Vagina (tissue), 2 donors: ENCODE measurements at regions not wholly inside any gene's neighbourhood (a gene's known extent, or its start where the extent isn't known, plus 50 kb on each side); places are given as distances from the start of the nearest gene placed in this dataset.

Experiments used
- DNase-seq, 2 donors: peaks; one replicate each; pipeline ENCODE4 v3.0.0-alpha.2; 2017; ENCODE audit errors: extremely low spot score in 2 of 2
- H3K27ac ChIP-seq: fragments of 200-600 bp; sonication (generic); one replicate; pipeline ENCODE4 v1.5.1; 2019
- H3K27me3 ChIP-seq: fragments of 200-600 bp; sonication (generic); one replicate; pipeline ENCODE4 v1.5.1; 2019
- H3K36me3 ChIP-seq, 2 donors: fragments of 200-600 bp; sonication (generic); one replicate each; pipeline ENCODE4 v1.5.1; 2017 to 2019
- H3K4me1 ChIP-seq: fragments of 200-600 bp; sonication (generic); one replicate; pipeline ENCODE4 v1.5.1; 2019
- H3K4me3 ChIP-seq, 2 donors: fragments of 200-600 bp; sonication (generic); 1 replicate in 1 of 2; 2 replicates in 1 of 2; pipeline ENCODE4 v1.5.1; 2016 to 2019
- H3K9me3 ChIP-seq: fragments of 200-600 bp; sonication (generic); one replicate; pipeline ENCODE4 v1.5.1; 2019
- POLR2A ChIP-seq, 2 donors: fragments of 450-650 bp; IDR thresholded peaks; one replicate each; pipeline ENCODE4 v1.6.1; 2017; ENCODE audit warnings: antibody characterized with exemption in 2 of 2, mild to moderate bottlenecking in 2 of 2, moderate library complexity in 2 of 2
- POLR2AphosphoS5 ChIP-seq, 2 donors: sonication (generic); formaldehyde crosslinking; IDR thresholded peaks; one replicate each; pipeline ENCODE4 v1.9.0; 2017; ENCODE audit warnings: antibody characterized with exemption in 2 of 2, mild to moderate bottlenecking in 2 of 2, low read depth in 1 of 2; ENCODE audit not compliant: insufficient read depth in 1 of 2
- intact Hi-C: fragments of 100-400 bp; cut with DNase I; formaldehyde crosslinking; loops from one replicate; pipeline ENCODE4 v1.15.1; 2023
- TF ChIP-seq, protein P1 (sequence below), 3 experiments: fragments of 450-650 bp in 2 of 3; fragments of 200-600 bp in 1 of 3; sonication (generic) in 1 of 3; IDR thresholded peaks; one replicate each; pipeline ENCODE4 v1.5.1; 2017 to 2019; ENCODE audit warnings: antibody characterized with exemption in 3 of 3, mild to moderate bottlenecking in 2 of 3, moderate library complexity in 2 of 3

DNA sequence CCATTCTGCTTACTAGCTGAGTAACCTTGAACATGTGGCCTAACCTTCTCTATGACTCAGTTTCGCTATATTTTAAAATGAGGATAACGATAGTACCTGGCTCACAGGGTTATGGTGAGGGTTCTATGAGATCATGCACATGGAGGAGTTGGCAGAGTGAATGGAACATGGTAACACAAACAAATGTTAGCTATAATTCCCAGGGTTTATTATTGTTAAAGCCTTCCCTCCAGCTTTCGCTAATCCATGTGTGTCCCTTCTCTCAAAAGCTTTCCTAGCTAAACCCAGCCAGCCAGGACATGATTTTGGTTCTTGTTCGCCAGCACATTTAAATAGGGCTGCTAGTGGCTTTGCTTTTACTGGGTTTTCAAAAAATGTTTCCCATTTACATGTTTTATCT, 361.0 kb upstream of the NFE2L3 start:
- TF ChIP-seq POLR2AphosphoS5 (IDR thresholded peaks at IDR 0.05; ENCODE audit: insufficient read depth in 1 of 2, low read depth in 1 of 2) (no peak), POLR2A (IDR thresholded peaks at IDR 0.05) (no peak)
- TF ChIP-seq, protein P1, sequence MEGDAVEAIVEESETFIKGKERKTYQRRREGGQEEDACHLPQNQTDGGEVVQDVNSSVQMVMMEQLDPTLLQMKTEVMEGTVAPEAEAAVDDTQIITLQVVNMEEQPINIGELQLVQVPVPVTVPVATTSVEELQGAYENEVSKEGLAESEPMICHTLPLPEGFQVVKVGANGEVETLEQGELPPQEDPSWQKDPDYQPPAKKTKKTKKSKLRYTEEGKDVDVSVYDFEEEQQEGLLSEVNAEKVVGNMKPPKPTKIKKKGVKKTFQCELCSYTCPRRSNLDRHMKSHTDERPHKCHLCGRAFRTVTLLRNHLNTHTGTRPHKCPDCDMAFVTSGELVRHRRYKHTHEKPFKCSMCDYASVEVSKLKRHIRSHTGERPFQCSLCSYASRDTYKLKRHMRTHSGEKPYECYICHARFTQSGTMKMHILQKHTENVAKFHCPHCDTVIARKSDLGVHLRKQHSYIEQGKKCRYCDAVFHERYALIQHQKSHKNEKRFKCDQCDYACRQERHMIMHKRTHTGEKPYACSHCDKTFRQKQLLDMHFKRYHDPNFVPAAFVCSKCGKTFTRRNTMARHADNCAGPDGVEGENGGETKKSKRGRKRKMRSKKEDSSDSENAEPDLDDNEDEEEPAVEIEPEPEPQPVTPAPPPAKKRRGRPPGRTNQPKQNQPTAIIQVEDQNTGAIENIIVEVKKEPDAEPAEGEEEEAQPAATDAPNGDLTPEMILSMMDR (IDR thresholded peaks at IDR 0.05) = no peak
- Histone ChIP-seq H3K4me1 (peaks cover 16% of the 10 kb centered on the region), H3K36me3 (no peaks in the 10 kb centered on the region), H3K27me3 (no peaks in the 10 kb centered on the region), H3K4me3 (no peak overlapping the region), H3K9me3 (no peaks in the 10 kb centered on the region), H3K27ac (no peak overlapping the region)
- intact Hi-C loops = no loop called here
- no peak for DNase-seq

DNA sequence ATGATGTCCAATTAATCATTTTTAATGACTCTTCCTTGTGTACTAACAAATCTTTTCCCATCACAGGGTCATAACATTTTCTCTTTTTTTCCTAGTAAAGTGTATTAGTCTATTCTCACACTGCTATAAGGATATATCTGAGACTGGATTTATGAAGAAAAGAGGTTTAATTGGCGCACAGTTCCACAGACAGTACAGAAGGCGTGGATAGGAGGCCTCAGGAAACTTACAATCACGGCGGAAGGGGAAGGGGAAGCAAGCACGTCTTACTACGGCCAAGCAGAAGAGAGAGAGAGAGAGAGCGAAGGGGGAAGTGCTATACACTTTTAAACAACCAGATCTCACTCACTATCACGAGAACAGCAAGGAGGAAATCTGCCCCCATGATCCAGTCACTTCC, 359.4 kb upstream of the NFE2L3 start:
- H3K9me3 ChIP-seq = no peaks in the 10 kb centered on the region

DNA sequence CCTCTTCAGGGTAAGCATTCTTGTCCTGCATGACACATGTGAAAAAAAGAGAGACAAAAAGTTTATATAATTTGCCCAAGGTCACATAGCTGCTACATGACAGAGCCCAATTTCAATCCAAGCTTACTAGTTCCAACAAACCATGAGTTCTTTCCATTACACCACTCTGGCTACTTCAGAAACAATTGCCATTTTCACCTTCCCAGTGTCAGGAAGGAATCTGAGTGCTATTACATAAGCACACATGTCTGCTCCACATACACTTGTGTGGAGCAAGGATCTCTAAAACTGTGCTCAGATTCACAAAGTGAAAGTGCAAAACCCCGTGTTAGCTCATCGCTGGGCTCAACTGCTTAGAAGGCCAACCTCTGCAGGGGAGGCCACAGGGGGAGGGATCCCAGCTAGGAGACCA, 356.2 kb upstream of the NFE2L3 start:
- H3K9me3 ChIP-seq = no peaks in the 10 kb centered on the region
- H3K4me3 ChIP-seq = no peak overlapping the region
- H3K4me1 ChIP-seq = no peaks in the 10 kb centered on the region
- no peak for TF ChIP-seq POLR2A (IDR thresholded peaks at IDR 0.05)
- TF ChIP-seq POLR2AphosphoS5 (IDR thresholded peaks at IDR 0.05; ENCODE audit: insufficient read depth in 1 of 2, low read depth in 1 of 2) = no peak
- TF ChIP-seq, protein P1 (IDR thresholded peaks at IDR 0.05) = no peak
- DNase-seq = no peak
- H3K27ac ChIP-seq = no peak overlapping the region
- no peaks in the 10 kb centered on the region for H3K27me3 ChIP-seq
- intact Hi-C loops = no loop called here
- H3K36me3 ChIP-seq = no peaks in the 10 kb centered on the region

More for the DNA sequence above, 359.4 kb upstream of the NFE2L3 start:
- H3K36me3 ChIP-seq = no peaks in the 10 kb centered on the region
- H3K27ac ChIP-seq = no peak overlapping the region
- DNase-seq = no peak
- no peak overlapping the region for H3K4me3 ChIP-seq
- no peaks in the 10 kb centered on the region for H3K27me3 ChIP-seq
- intact Hi-C loops = no loop called here
- TF ChIP-seq POLR2A (IDR thresholded peaks at IDR 0.05) = no peak
- TF ChIP-seq, protein P1 (IDR thresholded peaks at IDR 0.05) = no peak
- no peak for TF ChIP-seq POLR2AphosphoS5 (IDR thresholded peaks at IDR 0.05; ENCODE audit: insufficient read depth in 1 of 2, low read depth in 1 of 2)
- H3K4me1 ChIP-seq = peaks cover 6% of the 10 kb centered on the region

DNA sequence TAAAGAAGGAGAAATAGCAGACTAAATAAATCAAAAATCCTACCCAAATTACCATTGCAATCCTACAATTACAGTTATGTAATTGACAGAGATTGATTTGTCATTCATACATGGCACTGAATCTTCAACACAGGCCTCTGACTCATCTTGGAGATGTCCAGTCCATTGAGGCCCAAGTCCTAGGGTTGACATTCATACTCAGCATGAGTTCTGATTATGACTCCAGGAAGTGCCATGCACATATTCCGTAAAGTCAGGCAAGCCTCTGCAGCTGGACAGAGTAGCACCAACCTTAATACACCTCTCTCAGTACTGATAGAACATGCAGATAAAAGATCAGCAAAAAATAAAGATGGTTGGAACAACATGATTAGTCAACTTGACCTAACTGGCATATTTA, 353.7 kb upstream of the NFE2L3 start:
- intact Hi-C loops = no loop called here
- no peak for DNase-seq
- Histone ChIP-seq H3K4me1 (no peaks in the 10 kb centered on the region), H3K36me3 (no peaks in the 10 kb centered on the region), H3K27ac (no peak overlapping the region), H3K4me3 (no peak overlapping the region), H3K9me3 (no peaks in the 10 kb centered on the region), H3K27me3 (no peaks in the 10 kb centered on the region)
- TF ChIP-seq, protein P1 (IDR thresholded peaks at IDR 0.05) = no peak
- no peak for TF ChIP-seq POLR2AphosphoS5 (IDR thresholded peaks at IDR 0.05; ENCODE audit: insufficient read depth in 1 of 2, low read depth in 1 of 2)
- TF ChIP-seq POLR2A (IDR thresholded peaks at IDR 0.05) = no peak

DNA sequence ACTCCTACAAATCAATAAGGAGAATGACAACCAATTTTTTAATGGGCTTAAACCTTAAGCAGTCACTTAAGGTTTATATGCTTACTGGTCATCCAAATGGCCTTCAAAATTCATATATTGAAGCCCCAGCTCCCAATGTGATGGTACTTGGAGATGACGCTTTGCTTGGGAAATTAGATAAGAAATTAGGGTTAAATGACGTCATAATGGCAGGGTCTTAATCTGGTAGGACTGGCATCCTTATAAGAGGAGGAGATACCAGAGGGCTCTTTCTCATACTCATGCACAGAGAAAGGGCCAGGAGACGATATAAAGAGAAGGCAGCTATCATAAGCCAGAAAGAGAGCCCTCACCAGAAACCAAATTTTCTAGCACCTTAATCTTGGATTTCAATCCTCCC, 350.8 kb upstream of the NFE2L3 start:
- H3K4me1 ChIP-seq = peaks cover 7% of the 10 kb centered on the region

More for the DNA sequence above, 350.8 kb upstream of the NFE2L3 start:
- no peak for TF ChIP-seq POLR2AphosphoS5 (IDR thresholded peaks at IDR 0.05; ENCODE audit: insufficient read depth in 1 of 2, low read depth in 1 of 2)
- TF ChIP-seq POLR2A (IDR thresholded peaks at IDR 0.05) = no peak
- TF ChIP-seq, protein P1 (IDR thresholded peaks at IDR 0.05) = no peak
- intact Hi-C loops = no loop called here
- Histone ChIP-seq H3K9me3 (no peaks in the 10 kb centered on the region), H3K36me3 (no peaks in the 10 kb centered on the region), H3K27me3 (no peaks in the 10 kb centered on the region), H3K27ac (no peak overlapping the region), H3K4me3 (no peak overlapping the region)
- no peak for DNase-seq
